GM18867 (cell line): ENCODE measurements at regions not wholly inside any gene's neighbourhood (a gene's known extent, or its start where the extent isn't known, plus 50 kb on each side); places are given as distances from the start of the nearest gene placed in this dataset.
"Not testable (repeated sequence)": the region's sequence is repeated elsewhere in the genome, so short reads cannot be mapped to it uniquely, and the experiment has no call there.

Source experiments
- ATAC-seq: cut with Tn5 transposase; IDR thresholded peaks from one replicate; pipeline ENCODE4 v1.9.1; 2021; ENCODE audit warnings: mild to moderate bottlenecking, moderate library complexity; ENCODE audit not compliant: unreplicated experiment

- ATAC-seq, result no peak
Observed at GRCh38 chr5:122665051-122665450, 109.8 kb upstream of the SNX2 start.

- peak; percentile 53 for ATAC-seq
Observed at GRCh38 chr5:122668552-122668951, 106.3 kb upstream of the SNX2 start.

DNA sequence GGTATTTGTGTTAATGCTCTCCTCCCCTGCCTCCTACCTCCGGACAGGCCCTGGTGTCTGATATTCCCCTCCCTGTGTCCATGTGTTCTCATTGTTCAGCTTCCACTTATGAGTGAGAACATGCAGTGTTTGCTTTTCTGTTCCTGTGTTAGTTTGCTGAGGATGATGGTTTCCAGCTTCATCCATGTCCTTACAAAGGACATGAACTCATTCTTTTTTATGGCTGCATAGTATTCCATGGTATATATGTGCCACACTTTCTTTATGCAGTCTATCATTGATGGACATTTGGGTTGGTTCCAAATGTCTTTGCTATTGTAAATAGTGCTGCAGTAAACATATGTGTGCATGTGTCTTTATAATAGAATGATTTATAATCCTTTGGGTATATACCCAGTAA lies 105.2 kb upstream of the SNX2 start:
- not testable (repeated sequence) for ATAC-seq

- no peak for ATAC-seq
Observed at GRCh38 chr5:122673343-122673742, 101.5 kb upstream of the SNX2 start.

GRCh38 chr5:122674385-122674784 lies 100.5 kb upstream of the SNX2 start:
- ATAC-seq, result no peak

DNA sequence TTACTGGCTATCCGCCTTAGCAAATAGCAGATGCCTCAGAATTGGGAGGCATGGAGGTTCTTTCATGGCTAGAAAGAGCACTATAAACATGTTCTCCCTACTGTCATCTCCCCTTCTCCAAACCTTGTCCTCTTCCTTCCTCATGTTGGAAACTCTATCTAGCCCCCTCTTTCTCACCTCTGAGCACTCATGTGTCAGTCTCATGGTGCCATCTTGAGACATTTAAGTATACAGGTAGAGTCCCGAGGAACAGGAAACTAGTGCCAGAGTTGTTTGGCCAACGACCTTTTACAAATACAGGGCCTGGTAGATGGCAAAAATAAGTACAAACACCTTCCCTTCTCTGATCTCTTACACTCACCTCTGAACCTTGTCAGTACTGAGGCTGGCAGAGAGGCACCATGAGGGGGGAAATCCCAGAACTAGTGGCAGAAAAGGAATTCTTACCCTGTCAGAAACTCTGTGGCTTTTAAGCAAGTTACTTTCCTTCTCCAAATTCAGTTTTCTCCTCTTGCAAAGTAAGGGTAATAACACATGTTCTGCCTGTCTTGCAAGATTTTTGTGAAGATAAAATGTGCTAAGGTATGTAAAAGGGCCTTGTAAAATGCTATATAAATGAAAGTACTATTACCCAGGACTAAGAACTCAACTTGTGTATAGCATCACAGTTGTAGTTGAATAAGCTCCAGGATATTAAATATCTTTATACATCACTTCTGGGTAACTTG lies 94.1 kb upstream of the SNX2 start:
- ATAC-seq, result no peak

- no peak for ATAC-seq
Observed at GRCh38 chr5:122683631-122684030, 91.2 kb upstream of the SNX2 start.

GRCh38 chr5:122690266-122690665 lies 84.6 kb upstream of the SNX2 start:
- no peak for ATAC-seq

- ATAC-seq, result no peak
Observed at GRCh38 chr5:122691931-122692330, 82.9 kb upstream of the SNX2 start.

DNA sequence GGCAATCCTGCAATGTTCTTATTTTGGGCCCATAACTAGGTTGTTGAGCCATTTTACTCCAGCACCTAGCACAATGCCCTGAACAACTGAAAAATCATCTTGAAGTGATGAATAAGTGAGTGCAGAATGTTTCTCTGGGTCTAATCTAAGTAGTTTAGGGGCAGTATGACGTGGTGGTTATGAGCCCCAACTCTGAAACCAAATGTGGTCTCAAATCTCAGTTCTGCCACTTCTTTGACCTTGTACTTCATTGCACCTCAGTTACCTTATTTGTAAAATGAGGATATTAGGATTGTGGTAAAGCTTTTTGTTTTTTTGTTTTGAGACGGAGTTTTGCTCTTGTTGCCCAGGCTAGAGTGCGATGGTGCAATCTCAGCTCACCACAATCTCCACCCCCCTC lies 80.9 kb upstream of the SNX2 start:
- no peak for ATAC-seq

- ATAC-seq, result no peak
Observed at GRCh38 chr5:122694884-122695283, 80.0 kb upstream of the SNX2 start.

GRCh38 chr5:122696735-122697134 lies 78.1 kb upstream of the SNX2 start:
- ATAC-seq, result not testable (repeated sequence)

GRCh38 chr5:122697191-122697590 lies 77.7 kb upstream of the SNX2 start:
- no peak for ATAC-seq

GRCh38 chr5:122699201-122699600 lies 75.7 kb upstream of the SNX2 start:
- no peak for ATAC-seq

GRCh38 chr5:122701640-122702523 lies 73.0 kb upstream of the SNX2 start:
- ATAC-seq, result peak; percentile 98

- ATAC-seq, result peak; percentile 45
Observed at GRCh38 chr5:122702524-122702875, 72.4 kb upstream of the SNX2 start.

DNA sequence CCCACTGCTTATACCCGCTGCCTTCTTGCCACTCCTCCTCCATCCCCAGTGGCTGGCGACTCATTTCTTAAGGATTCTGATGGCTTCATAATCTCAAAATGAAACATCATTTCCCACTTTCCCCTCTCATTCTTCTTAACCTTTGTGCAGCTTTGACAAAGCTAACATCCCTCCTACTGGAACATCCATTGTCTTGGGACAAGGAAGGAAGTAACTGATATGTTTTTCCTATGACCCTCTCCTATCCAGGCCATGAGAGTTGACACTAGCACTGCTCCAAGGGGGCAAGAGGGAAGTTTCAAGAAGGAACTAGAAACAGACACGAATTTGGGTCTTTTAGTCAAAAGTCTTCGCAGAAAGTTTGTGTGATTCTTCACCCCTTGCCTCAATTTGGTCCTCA lies 71.7 kb upstream of the SNX2 start:
- ATAC-seq, result no peak

- ATAC-seq, result no peak
Observed at GRCh38 chr5:122704247-122705036, 70.4 kb upstream of the SNX2 start.

- ATAC-seq, result no peak
Observed at GRCh38 chr5:122705851-122706250, 69.0 kb upstream of the SNX2 start.

GRCh38 chr5:122707796-122708195 lies 67.1 kb upstream of the SNX2 start:
- no peak for ATAC-seq

DNA sequence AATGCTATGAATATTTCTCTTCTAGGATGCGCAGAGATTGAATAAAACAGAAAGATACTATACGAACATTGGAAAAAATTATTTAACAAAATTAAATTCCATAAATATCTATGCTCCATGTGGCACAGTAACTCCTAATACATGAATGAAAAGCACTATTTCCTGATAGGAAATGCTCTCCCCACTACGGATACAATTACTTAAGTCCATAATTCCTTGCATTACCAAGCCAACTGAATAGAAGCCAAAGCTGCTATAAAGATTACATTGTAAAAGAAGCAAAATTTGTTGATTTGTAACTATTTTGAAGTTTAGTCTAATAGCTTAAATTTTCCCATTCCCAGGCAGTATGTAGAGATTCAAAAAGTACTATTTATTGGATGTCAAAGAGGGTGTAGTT lies 61.8 kb upstream of the SNX2 start:
- no peak for ATAC-seq
